ENCODE measurements at regions not wholly inside any gene's neighbourhood (a gene's known extent, or its start where the extent isn't known, plus 50 kb on each side); places are given as distances from the start of the nearest gene placed in this dataset.

DNA sequence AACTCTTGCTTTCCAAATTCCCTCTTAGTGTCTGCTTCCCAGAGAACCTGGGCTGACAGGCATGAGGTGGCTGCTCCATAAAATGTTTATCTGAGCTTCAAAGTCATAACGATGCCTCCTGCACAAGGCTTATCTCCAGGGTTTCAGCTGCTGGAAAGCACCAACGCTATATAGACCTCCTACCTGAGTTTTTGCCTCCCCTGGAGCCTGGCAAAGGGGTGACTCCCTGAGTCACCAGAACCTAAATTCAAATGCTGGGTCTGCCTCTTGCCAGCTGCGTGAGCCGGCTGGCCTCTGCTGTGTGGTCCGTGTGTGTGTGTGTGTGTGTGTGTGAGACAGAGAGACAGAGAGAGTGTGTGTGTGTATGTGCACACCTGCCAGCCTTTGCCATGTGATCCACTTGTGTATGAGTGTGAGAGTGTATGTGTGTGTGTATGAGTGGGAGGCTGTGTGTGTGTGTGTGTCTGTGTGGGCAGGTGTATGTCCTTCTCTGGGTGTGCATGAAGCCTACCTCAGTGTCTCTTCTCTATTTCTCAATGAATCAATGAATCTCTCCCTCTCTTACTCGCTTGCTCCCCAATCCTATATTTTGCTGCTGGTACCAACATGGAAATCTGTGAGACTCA, 714.9 kb downstream of the MATN1 start:
- H3K4me3 ChIP-seq (ENCODE audit: low read depth, low read length) = no peak overlapping the region
- no peak for DNase-seq (ENCODE audit: low read depth)
- TF ChIP-seq MYC (IDR thresholded peaks at IDR 0.05; ENCODE audit: low read depth, low read length) (no peak), POLR2A (IDR thresholded peaks at IDR 0.05; ENCODE audit: extremely low read depth, insufficient read length) (no peak)
- TF ChIP-seq, protein P1, sequence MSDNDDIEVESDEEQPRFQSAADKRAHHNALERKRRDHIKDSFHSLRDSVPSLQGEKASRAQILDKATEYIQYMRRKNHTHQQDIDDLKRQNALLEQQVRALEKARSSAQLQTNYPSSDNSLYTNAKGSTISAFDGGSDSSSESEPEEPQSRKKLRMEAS (IDR thresholded peaks at IDR 0.05; ENCODE audit: low read depth, low read length) = no peak
- TF ChIP-seq, protein P2, sequence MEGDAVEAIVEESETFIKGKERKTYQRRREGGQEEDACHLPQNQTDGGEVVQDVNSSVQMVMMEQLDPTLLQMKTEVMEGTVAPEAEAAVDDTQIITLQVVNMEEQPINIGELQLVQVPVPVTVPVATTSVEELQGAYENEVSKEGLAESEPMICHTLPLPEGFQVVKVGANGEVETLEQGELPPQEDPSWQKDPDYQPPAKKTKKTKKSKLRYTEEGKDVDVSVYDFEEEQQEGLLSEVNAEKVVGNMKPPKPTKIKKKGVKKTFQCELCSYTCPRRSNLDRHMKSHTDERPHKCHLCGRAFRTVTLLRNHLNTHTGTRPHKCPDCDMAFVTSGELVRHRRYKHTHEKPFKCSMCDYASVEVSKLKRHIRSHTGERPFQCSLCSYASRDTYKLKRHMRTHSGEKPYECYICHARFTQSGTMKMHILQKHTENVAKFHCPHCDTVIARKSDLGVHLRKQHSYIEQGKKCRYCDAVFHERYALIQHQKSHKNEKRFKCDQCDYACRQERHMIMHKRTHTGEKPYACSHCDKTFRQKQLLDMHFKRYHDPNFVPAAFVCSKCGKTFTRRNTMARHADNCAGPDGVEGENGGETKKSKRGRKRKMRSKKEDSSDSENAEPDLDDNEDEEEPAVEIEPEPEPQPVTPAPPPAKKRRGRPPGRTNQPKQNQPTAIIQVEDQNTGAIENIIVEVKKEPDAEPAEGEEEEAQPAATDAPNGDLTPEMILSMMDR (IDR thresholded peaks at IDR 0.05; ENCODE audit: low read depth, low read length) = no peak

DNA sequence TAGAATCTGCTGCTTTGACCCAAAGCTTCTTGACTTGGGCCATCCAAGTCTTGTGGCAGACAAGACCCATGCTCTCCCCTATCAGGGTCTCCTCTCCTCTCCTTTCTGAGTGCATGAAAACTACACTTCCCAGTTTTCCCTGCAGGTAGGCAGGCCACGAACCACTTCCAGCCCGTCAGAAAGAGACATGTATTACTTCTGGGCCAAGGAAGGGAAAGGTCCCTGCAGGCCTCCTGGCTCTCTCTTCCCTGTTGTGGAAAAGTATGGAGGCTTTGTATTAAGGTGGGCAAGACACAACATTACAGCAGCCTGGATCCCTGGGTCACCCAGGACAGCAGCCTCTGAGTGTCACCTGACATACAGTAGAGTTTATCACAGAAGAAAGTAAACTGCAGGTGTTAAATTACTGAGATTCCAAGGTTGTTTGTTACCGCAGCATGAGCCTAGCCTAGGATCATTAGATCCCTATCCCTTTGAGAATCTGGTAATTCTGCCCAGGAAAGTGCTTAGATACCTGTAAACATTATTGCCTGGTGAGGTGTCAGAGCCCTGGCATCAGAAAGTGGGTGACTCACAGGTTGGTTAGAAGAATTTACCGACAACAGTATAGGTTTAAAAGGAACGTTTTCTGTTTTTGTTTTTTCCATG, 717.3 kb downstream of the MATN1 start:
- TF ChIP-seq, protein P2 (IDR thresholded peaks at IDR 0.05; ENCODE audit: low read depth, low read length) = no peak
- TF ChIP-seq, protein P1 (IDR thresholded peaks at IDR 0.05; ENCODE audit: low read depth, low read length) = no peak
- TF ChIP-seq POLR2A (IDR thresholded peaks at IDR 0.05; ENCODE audit: extremely low read depth, insufficient read length) (no peak), MYC (IDR thresholded peaks at IDR 0.05; ENCODE audit: low read depth, low read length) (no peak)
- DNase-seq (ENCODE audit: low read depth) = no peak
- H3K4me3 ChIP-seq (ENCODE audit: low read depth, low read length) = no peak overlapping the region

DNA sequence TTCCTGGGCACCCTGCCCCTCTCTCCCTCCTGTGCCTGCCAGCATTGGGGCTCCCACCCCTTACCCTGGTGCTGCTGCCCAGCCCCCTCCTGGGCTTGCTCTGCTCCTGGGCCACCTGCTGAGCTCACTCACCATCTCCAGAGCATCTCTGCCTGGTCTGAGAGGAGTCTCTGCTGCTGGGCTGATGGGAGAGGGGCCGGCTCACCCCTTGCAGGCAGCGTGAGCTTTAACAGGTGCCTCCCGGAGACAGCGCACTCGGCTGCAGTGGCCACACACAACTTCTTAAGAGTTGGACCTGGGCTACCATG, 721.7 kb downstream of the MATN1 start:
- TF ChIP-seq MYC (IDR thresholded peaks at IDR 0.05; ENCODE audit: low read depth, low read length) = no peak
- TF ChIP-seq, protein P1 (IDR thresholded peaks at IDR 0.05; ENCODE audit: low read depth, low read length) = no peak
- TF ChIP-seq POLR2A (IDR thresholded peaks at IDR 0.05; ENCODE audit: extremely low read depth, insufficient read length) = no peak
- TF ChIP-seq, protein P2 (IDR thresholded peaks at IDR 0.05; ENCODE audit: low read depth, low read length) = no peak
- no peak for DNase-seq (ENCODE audit: low read depth)
- H3K4me3 ChIP-seq (ENCODE audit: low read depth, low read length) = no peak overlapping the region

DNA sequence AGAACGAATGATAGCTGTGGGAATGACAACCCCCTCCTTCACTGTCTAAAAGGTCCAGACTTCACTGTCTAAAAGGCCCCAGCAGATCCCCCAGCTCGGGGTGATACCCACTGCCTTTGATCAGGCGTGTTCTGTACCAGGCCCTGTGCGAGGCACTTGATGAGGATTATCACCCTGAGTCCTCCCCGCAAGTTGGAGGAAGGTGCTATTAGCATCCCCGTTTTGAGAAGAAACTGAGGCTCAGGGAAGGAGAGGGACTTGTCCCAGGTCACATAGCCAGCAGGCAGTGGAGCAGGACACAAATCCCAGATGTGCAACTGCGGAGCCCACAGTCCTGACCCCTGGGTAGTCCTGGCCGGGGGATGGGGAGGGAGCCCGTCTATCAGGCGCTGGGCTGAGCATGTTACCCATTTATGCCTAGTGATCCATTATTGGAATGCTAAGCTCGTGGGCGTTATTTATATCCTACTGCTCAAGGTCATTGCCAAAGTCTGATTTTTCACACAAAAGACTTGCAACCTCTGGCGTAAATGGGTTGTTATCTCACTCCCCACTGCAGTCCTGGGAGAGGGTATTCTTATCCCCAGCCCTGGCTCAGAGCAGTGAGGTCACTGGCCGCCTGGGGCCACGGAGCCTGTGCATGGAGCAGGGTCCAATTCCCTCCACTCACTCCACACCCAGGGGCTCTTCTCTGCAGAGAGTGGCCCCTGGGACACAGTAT, 722.2 kb downstream of the MATN1 start:
- TF ChIP-seq, protein P2 (IDR thresholded peaks at IDR 0.05; ENCODE audit: low read depth, low read length) = no peak
- no peak overlapping the region for H3K4me3 ChIP-seq (ENCODE audit: low read depth, low read length)
- DNase-seq (ENCODE audit: low read depth) = no peak

DNA sequence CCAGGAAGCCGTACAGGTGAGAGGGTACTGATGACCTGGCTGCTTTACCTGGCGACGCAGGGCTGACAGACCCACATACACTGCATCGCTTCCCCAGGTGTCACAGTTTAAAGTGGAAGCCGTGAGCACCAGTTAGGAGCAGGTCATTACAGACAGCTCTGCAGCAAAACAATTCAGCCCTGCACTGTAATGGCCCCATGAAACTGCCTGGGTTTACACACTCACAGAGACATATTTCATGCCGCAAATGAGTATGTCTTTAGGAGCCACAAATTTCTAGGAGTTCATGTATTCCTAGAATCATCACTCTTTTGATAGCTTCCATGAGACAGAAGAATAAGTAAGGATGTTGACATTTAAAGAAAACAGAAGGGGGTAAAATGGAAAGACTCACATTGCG, 723.1 kb downstream of the MATN1 start:
- H3K4me3 ChIP-seq (ENCODE audit: low read depth, low read length) = no peak overlapping the region
- TF ChIP-seq MYC (IDR thresholded peaks at IDR 0.05; ENCODE audit: low read depth, low read length) = no peak
- TF ChIP-seq, protein P1 (IDR thresholded peaks at IDR 0.05; ENCODE audit: low read depth, low read length) = no peak
- TF ChIP-seq, protein P2 (IDR thresholded peaks at IDR 0.05; ENCODE audit: low read depth, low read length) = no peak
- TF ChIP-seq POLR2A (IDR thresholded peaks at IDR 0.05; ENCODE audit: extremely low read depth, insufficient read length) = no peak
- no peak for DNase-seq (ENCODE audit: low read depth)

Data from NB4 (cell line).